Activated naive CD4-positive, alpha-beta T cell treated with anti-CD3 and anti-CD28 coated beads, Interleukin-2, amount 50 U/mL, for 24 hours (primary cell): ENCODE measurements at regions not wholly inside any gene's neighbourhood (a gene's known extent, or its start where the extent isn't known, plus 50 kb on each side); places are given as distances from the start of the nearest gene placed in this dataset.

ENCODE experiments used
- H3K27ac Mint-ChIP-seq: one replicate; pipeline ENCODE4 v1.8.0; 2021; ENCODE audit warnings: mild to moderate bottlenecking, mixed read lengths
- H3K27me3 Mint-ChIP-seq: one replicate; pipeline ENCODE4 v1.8.0; 2021; ENCODE audit warnings: mixed read lengths
- H3K36me3 Mint-ChIP-seq: one replicate; pipeline ENCODE4 v1.8.0; 2021; ENCODE audit warnings: mixed read lengths
- H3K4me1 Mint-ChIP-seq: one replicate; pipeline ENCODE4 v1.8.0; 2021; ENCODE audit warnings: mixed read lengths
- H3K4me3 Mint-ChIP-seq: one replicate; pipeline ENCODE4 v1.8.0; 2021; ENCODE audit warnings: mild to moderate bottlenecking, mixed read lengths
- H3K9me3 Mint-ChIP-seq: one replicate; pipeline ENCODE4 v1.8.0; 2021; ENCODE audit warnings: mixed read lengths

DNA sequence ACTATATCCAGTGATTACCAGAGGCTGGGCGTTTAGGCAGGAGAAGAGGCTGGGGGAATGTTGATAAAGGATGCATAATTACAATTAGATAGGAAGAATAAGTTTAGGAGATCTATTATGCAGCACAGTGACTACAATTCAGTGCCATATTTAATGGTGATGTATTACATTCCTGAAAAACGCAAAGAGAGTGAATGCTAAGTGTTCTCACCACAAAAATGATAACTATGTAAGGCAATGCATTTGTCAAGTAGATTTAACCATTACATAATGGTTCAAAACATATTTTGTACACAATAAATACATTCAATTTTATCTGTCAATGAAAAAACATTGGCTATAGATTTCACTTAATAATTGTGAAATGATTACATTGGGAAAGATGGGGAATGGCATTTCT lies 548.9 kb downstream of the NUF2 start:
- Mint-ChIP-seq H3K36me3 (no peaks in the 10 kb centered on the region), H3K27me3 (no peaks in the 10 kb centered on the region), H3K9me3 (peaks cover 22% of the 10 kb centered on the region), H3K27ac (no peak overlapping the region), H3K4me3 (no peak overlapping the region), H3K4me1 (no peaks in the 10 kb centered on the region)

GRCh38 chr1:163872067-163872466 lies 550.3 kb downstream of the NUF2 start:
- Mint-ChIP-seq H3K27ac (no peak overlapping the region), H3K4me3 (no peak overlapping the region), H3K9me3 (peaks cover 19% of the 10 kb centered on the region), H3K4me1 (no peaks in the 10 kb centered on the region), H3K36me3 (no peaks in the 10 kb centered on the region), H3K27me3 (no peaks in the 10 kb centered on the region)

- no peaks in the 10 kb centered on the region for H3K4me1 Mint-ChIP-seq
- H3K4me3 Mint-ChIP-seq, result no peak overlapping the region
- H3K27ac Mint-ChIP-seq, result no peak overlapping the region
- H3K9me3 Mint-ChIP-seq, result peaks cover 13% of the 10 kb centered on the region
- no peaks in the 10 kb centered on the region for H3K36me3 Mint-ChIP-seq
- H3K27me3 Mint-ChIP-seq, result no peaks in the 10 kb centered on the region
Measured at GRCh38 chr1:163874070-163874469, 552.3 kb downstream of the NUF2 start.

DNA sequence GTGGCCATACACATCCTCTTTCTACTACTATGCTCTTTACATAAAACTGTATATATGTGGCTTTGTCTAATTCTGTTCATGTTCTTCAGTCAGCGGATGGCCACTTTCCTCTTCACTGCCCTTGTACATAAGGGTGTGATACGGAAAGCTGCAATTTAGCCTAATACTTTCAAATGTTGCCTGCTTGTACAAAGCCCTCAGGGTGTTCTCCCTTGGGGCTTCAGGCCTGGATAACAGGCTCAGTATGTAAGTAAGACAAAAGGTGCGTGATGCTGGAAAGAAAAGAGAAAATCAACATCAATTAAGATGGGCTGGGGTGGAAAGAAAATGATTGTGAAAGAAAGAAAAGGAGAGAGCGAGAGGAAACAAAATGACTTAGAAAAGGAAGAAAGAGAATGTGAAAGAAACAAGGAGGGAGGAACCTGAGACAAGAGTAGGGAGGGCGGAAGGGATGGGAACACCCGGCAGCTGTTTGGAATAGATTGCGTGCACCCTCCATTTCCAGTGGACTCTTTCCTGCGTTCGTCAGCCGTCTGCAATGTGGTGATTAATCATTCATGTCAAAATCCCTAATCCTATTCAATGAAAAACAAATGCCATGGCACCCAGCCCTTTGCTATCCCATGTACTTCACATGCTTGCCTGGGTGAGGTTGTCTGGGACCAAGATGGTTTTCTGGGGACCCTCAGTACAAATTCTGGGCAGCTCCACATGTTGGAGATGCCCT lies 553.6 kb downstream of the NUF2 start:
- no peaks in the 10 kb centered on the region for H3K27me3 Mint-ChIP-seq
- no peaks in the 10 kb centered on the region for H3K36me3 Mint-ChIP-seq
- no peak overlapping the region for H3K4me3 Mint-ChIP-seq
- peaks cover 13% of the 10 kb centered on the region for H3K9me3 Mint-ChIP-seq
- no peak overlapping the region for H3K27ac Mint-ChIP-seq
- H3K4me1 Mint-ChIP-seq, result no peaks in the 10 kb centered on the region

- H3K27ac Mint-ChIP-seq, result no peak overlapping the region
- H3K27me3 Mint-ChIP-seq, result no peaks in the 10 kb centered on the region
- no peaks in the 10 kb centered on the region for H3K36me3 Mint-ChIP-seq
- no peaks in the 10 kb centered on the region for H3K4me1 Mint-ChIP-seq
- H3K4me3 Mint-ChIP-seq, result no peak overlapping the region
- H3K9me3 Mint-ChIP-seq, result peaks cover 13% of the 10 kb centered on the region
Measured at GRCh38 chr1:163875927-163876320, 554.2 kb downstream of the NUF2 start.

- no peak overlapping the region for H3K27ac Mint-ChIP-seq
- no peaks in the 10 kb centered on the region for H3K4me1 Mint-ChIP-seq
Measured at GRCh38 chr1:163876546-163876945, 554.8 kb downstream of the NUF2 start.

DNA sequence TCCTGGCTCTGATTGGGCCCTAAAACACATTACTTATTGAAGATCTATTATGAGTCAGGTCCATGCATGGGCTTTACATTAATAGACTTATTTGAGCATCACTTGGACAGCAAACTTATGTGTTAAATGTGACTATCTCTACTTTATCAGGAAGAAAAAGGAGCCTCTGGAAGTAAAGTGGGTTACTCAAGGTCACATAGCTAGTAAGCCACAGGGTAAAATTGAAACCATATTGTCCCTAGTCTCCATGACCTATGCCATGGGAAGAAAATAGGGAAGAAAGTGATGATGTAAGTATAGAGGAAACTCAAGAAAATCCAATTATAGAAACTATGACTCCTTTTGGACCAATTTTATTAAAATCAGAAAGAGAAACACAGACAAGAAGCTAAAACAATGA lies 555.3 kb downstream of the NUF2 start:
- Mint-ChIP-seq H3K9me3 (peaks cover 13% of the 10 kb centered on the region), H3K36me3 (no peaks in the 10 kb centered on the region), H3K4me1 (no peaks in the 10 kb centered on the region), H3K27me3 (no peaks in the 10 kb centered on the region), H3K27ac (no peak overlapping the region), H3K4me3 (no peak overlapping the region)

More at GRCh38 chr1:163876546-163876945, 554.8 kb downstream of the NUF2 start:
- Mint-ChIP-seq H3K9me3 (peaks cover 13% of the 10 kb centered on the region), H3K36me3 (no peaks in the 10 kb centered on the region), H3K4me3 (no peak overlapping the region), H3K27me3 (no peaks in the 10 kb centered on the region)

DNA sequence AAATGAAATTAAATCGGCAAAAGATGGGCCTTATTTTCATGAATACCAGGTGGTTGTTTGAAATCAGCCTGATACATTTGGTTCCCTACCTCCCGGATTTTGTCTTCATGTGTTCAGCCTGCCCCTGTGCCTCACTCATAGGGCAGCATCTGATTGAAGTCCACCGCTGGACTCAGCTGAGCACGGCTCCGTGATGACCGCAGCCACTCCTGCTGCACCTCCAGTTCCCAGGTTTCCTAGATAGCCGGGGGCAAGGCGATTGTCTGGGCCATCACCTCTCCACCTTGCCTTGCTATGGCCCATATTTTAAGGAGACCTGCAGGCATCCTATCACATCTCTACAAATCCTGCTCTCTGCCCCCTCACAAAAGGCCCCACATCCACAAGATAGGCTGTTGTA lies 563.8 kb downstream of the NUF2 start:
- H3K4me1 Mint-ChIP-seq, result no peaks in the 10 kb centered on the region
- H3K4me3 Mint-ChIP-seq, result no peak overlapping the region
- H3K9me3 Mint-ChIP-seq, result no peaks in the 10 kb centered on the region
- no peak overlapping the region for H3K27ac Mint-ChIP-seq
- H3K36me3 Mint-ChIP-seq, result no peaks in the 10 kb centered on the region
- H3K27me3 Mint-ChIP-seq, result no peaks in the 10 kb centered on the region

DNA sequence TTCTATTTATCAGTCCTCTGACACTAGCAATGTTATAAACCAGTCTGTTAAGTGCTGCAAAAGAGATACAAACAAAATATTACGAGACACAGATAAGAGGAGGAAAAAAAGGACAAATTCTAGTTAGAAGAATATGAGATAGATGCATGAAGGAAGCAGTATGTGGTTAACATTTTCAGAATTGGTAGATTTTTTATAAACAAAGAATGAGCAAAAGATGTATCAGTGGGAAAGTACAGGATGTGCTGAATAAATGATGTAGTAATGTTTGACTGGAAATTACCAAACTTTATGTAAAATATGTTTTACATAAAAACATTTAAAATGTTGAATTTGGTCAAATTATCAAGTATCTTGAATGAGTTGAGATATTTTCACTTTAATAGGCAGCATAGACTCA lies 574.2 kb downstream of the NUF2 start:
- H3K4me3 Mint-ChIP-seq, result no peak overlapping the region
- H3K27me3 Mint-ChIP-seq, result no peaks in the 10 kb centered on the region
- H3K9me3 Mint-ChIP-seq, result peaks cover 9% of the 10 kb centered on the region
- H3K36me3 Mint-ChIP-seq, result no peaks in the 10 kb centered on the region
- no peak overlapping the region for H3K27ac Mint-ChIP-seq
- H3K4me1 Mint-ChIP-seq, result no peaks in the 10 kb centered on the region

DNA sequence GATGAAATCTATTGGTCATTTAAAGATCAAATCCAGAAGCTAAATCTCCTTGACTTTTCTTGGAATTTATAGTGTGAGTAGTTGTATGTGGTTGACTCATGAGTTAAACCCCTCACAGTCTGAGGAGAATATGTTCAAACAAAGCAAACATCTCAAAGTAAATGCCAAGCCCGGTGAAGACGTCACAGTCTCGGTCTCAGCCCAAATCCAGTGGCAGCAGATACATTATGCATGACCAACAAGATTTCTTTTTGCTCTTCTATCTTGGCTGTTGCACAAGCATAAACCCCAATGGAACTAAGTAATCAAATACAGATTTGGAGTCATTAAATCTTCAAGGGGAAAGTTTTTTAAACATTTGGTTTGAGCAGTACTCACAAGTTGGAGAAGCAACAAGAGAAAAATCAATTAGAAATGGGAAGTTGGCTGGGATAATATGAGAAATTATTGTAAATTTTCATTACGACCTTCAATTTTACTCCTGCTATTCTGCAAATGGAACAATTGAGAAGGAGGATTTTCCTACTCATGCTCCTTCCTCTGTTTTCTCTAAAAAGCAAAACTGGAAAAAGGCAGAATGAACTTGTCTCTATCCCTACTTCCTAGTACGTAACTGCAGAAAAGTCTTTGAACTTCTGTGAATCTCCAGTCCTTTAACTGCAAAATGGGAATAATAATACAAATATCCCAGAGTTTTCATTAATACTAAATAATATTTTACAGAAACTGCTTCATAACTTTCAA lies 575.8 kb downstream of the NUF2 start:
- H3K27me3 Mint-ChIP-seq, result no peaks in the 10 kb centered on the region
- no peaks in the 10 kb centered on the region for H3K4me1 Mint-ChIP-seq
- peaks cover 3% of the 10 kb centered on the region for H3K9me3 Mint-ChIP-seq
- H3K27ac Mint-ChIP-seq, result no peak overlapping the region
- H3K4me3 Mint-ChIP-seq, result no peak overlapping the region
- no peaks in the 10 kb centered on the region for H3K36me3 Mint-ChIP-seq

- H3K36me3 Mint-ChIP-seq, result no peaks in the 10 kb centered on the region
- H3K27ac Mint-ChIP-seq, result no peak overlapping the region
- peaks cover 22% of the 10 kb centered on the region for H3K9me3 Mint-ChIP-seq
- H3K4me1 Mint-ChIP-seq, result no peaks in the 10 kb centered on the region
- no peak overlapping the region for H3K4me3 Mint-ChIP-seq
- no peaks in the 10 kb centered on the region for H3K27me3 Mint-ChIP-seq
Measured at GRCh38 chr1:163906283-163906682, 584.5 kb downstream of the NUF2 start.

GRCh38 chr1:163912170-163912884 lies 590.6 kb downstream of the NUF2 start:
- no peaks in the 10 kb centered on the region for H3K36me3 Mint-ChIP-seq
- H3K9me3 Mint-ChIP-seq, result peaks cover 27% of the 10 kb centered on the region
- no peaks in the 10 kb centered on the region for H3K27me3 Mint-ChIP-seq
- no peak overlapping the region for H3K4me3 Mint-ChIP-seq
- no peak overlapping the region for H3K27ac Mint-ChIP-seq
- H3K4me1 Mint-ChIP-seq, result no peaks in the 10 kb centered on the region

- Mint-ChIP-seq H3K4me1 (no peaks in the 10 kb centered on the region), H3K27me3 (no peaks in the 10 kb centered on the region), H3K4me3 (no peak overlapping the region), H3K36me3 (no peaks in the 10 kb centered on the region), H3K27ac (no peak overlapping the region), H3K9me3 (peaks cover 11% of the 10 kb centered on the region)
Measured at GRCh38 chr1:163914785-163915413, 593.1 kb downstream of the NUF2 start.

- Mint-ChIP-seq H3K9me3 (no peaks in the 10 kb centered on the region), H3K27ac (no peak overlapping the region), H3K4me1 (no peaks in the 10 kb centered on the region), H3K4me3 (no peak overlapping the region), H3K27me3 (no peaks in the 10 kb centered on the region), H3K36me3 (no peaks in the 10 kb centered on the region)
Measured at GRCh38 chr1:163922743-163923201, 601.0 kb downstream of the NUF2 start.

DNA sequence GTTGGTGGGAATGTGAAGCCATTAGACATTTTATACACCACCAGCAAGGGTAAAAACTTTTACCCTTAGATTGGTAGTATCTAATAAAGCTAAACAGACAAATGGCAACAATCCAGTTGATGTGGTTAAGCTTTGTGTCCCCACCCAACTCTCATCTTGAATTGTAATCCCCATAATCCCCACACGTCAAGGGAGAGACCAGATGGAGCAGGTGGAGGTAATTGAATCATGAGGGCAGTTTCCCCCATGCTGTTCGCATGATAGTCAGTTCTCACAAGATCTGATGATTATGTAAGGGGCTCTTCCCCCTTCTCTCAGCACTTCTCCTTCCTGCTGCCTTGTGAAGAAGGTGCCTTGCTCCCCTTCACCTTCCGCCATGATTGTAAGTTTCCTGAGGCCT lies 602.3 kb downstream of the NUF2 start:
- Mint-ChIP-seq H3K27me3 (no peaks in the 10 kb centered on the region), H3K36me3 (no peaks in the 10 kb centered on the region), H3K4me3 (no peak overlapping the region), H3K27ac (no peak overlapping the region), H3K9me3 (no peaks in the 10 kb centered on the region), H3K4me1 (no peaks in the 10 kb centered on the region)
